ENCODE measurements at regions not wholly inside any gene's neighbourhood (a gene's known extent, or its start where the extent isn't known, plus 50 kb on each side); places are given as distances from the start of the nearest gene placed in this dataset.

- FAIRE-seq, result no peak
- no peak for DNase-seq (ENCODE audit: low read depth in 1 of 2, low spot score in 2 of 2)
- H3K14ac ChIP-seq (ENCODE audit: insufficient read length), result no peak overlapping the region
- peaks cover 14% of the 10 kb centered on the region for H3K79me1 ChIP-seq (ENCODE audit: low read depth, low read length)
- H3K4me3 ChIP-seq (ENCODE audit: extremely low read depth in 1 of 4, insufficient read depth in 2 of 4, low read depth in 3 of 4, low read length in 4 of 4), result no peak overlapping the region
- POLR2A ChIA-PET (ENCODE audit: partially characterized antibody), result interaction anchor here (0.6 kb wide), 1 partner anchor 24 kb away, joined by 3 read pairs; no protein-coding TSS in a partner anchor
- no peak overlapping the region for H3K18ac ChIP-seq (ENCODE audit: extremely low read depth, low read length)
- peaks cover 14% of the 10 kb centered on the region; the same call in 1 of the 2 replicates for H3K23me2 ChIP-seq (ENCODE audit: low read depth, low read length)
- H3K9ac ChIP-seq (replicated peaks in 1 of 4; ENCODE audit: extremely low read depth in 1 of 4, low read depth in 3 of 4, low read length in 3 of 4), result no peak overlapping the region
- CTCF ChIA-PET (ENCODE audit: partially characterized antibody), result interaction anchor here (0.7 to 4.3 kb wide), 10 partner anchors 18 to 158 kb away, joined by 3 to 32 read pairs (median 3); no protein-coding TSS in a partner anchor
- H2BK15ac ChIP-seq (ENCODE audit: low read length), result no peak overlapping the region
- 86% methylated on average over 14 of the region's 19 CpGs; no CpG with 5 or more reads in 1 of the 2 experiments for WGBS, 2 experiments (ENCODE audit: extremely low coverage in 1 of 2, insufficient coverage in 1 of 2, insufficient read length in 1 of 2, insufficient replicate concordance in 2 of 2, low coverage in 1 of 2, low lambda C conversion rate in 2 of 2, missing lambda C conversion rate in 1 of 2)
- peaks cover 17 to 56% (median 35%) of the 10 kb centered on the region in 4 experiments for H3K36me3 ChIP-seq (ENCODE audit: control insufficient read depth in 2 of 4, insufficient read depth in 4 of 4, low read length in 3 of 4)
- H2AK5ac ChIP-seq (ENCODE audit: low read depth, low read length), result no peak overlapping the region
- H3K79me2 ChIP-seq (ENCODE audit: control insufficient read depth in 1 of 2, insufficient read depth in 2 of 2, low read length in 2 of 2), result peaks cover 4 to 14% of the 10 kb centered on the region in 2 experiments; a peak in 3 of 4 replicates
- no peak overlapping the region for H2BK5ac ChIP-seq (ENCODE audit: low read depth, low read length)
- no peak overlapping the region for H4K5ac ChIP-seq (ENCODE audit: insufficient read length, low read depth, low read length)
- H3K4ac ChIP-seq (replicated peaks; ENCODE audit: insufficient read length, low read depth, low read length), result no peak overlapping the region
- H3K4me1 ChIP-seq (replicated peaks in 1 of 4; ENCODE audit: control insufficient read depth in 3 of 4, insufficient read depth in 4 of 4, low read length in 3 of 4), result no peaks in the 10 kb centered on the region
- no peak overlapping the region for H2BK120ac ChIP-seq (replicated peaks; ENCODE audit: low read depth, low read length)
- no peak overlapping the region for H3K23ac ChIP-seq (ENCODE audit: insufficient read length)
- H2AFZ ChIP-seq (ENCODE audit: low read length), result no peak overlapping the region
- H2BK12ac ChIP-seq (ENCODE audit: low read depth, low read length), result no peak overlapping the region
- H3K27ac ChIP-seq (ENCODE audit: low read depth, low read length), result no peak overlapping the region; the same call in 1 of the 2 replicates
- no peaks in the 10 kb centered on the region for H3K27me3 ChIP-seq (replicated peaks in 1 of 4; ENCODE audit: control insufficient read depth in 3 of 4, extremely low read depth in 1 of 4, insufficient read depth in 3 of 4, low read length in 3 of 4)
- no peak overlapping the region for H3K4me2 ChIP-seq (ENCODE audit: insufficient read depth in 1 of 2, low read depth in 2 of 2, low read length in 2 of 2)
- H2BK20ac ChIP-seq (ENCODE audit: low read length), result no peak overlapping the region
- peaks cover 2 to 26% of the 10 kb centered on the region in 2 experiments for H4K20me1 ChIP-seq (replicated peaks in 1 of 2; ENCODE audit: control insufficient read depth in 1 of 2, insufficient read depth in 2 of 2, low read length in 2 of 2)
- no peak overlapping the region for H4K91ac ChIP-seq (replicated peaks; ENCODE audit: insufficient read length, low read length)
- no peaks in the 10 kb centered on the region for H3K9me3 ChIP-seq (ENCODE audit: insufficient read depth in 2 of 2, low read depth in 1 of 2, low read length in 1 of 2)
- no peak overlapping the region for H3K56ac ChIP-seq (replicated peaks; ENCODE audit: insufficient read length, low read depth, low read length)
- H4K8ac ChIP-seq (ENCODE audit: extremely low read depth, insufficient read depth, low read length), result peak overlapping the region; percentile 21; the same call in 1 of the 2 replicates
- peak in 2 of 3 experiments; percentile 15 to 17; a peak in 2 of 4 replicates for TF ChIP-seq CTCF (IDR thresholded peaks at IDR 0.05; ENCODE audit: control extremely low read depth in 1 of 3, insufficient read depth in 1 of 3, low read depth in 1 of 3, low read length in 3 of 3)
- TF ChIP-seq CBX8 (IDR thresholded peaks at IDR 0.05; ENCODE audit: borderline replicate concordance, low read depth, low read length), result no peak
- TF ChIP-seq RBBP5 (IDR thresholded peaks at IDR 0.05; ENCODE audit: borderline replicate concordance, low read depth, low read length), result no peak
- peak in 1 of 2 experiments; percentile 7; a peak in 1 of 4 replicates for TF ChIP-seq RAD21 (IDR thresholded peaks at IDR 0.05 in 1 of 2, conservative IDR thresholded peaks at IDR 0.05 in 1 of 2; ENCODE audit: low read depth in 2 of 2, low read length in 2 of 2)
- TF ChIP-seq HDAC2 (IDR thresholded peaks at IDR 0.05; ENCODE audit: borderline replicate concordance in 1 of 2, low read depth in 2 of 2, low read length in 2 of 2), result no peak
- no peak for TF ChIP-seq FOSL1 (IDR thresholded peaks at IDR 0.05; ENCODE audit: insufficient read depth, low read depth, low read length)
- no peak for TF ChIP-seq CTBP2 (IDR thresholded peaks at IDR 0.05; ENCODE audit: borderline replicate concordance, insufficient read depth, insufficient read length, low read length)
Measured at GRCh38 chr17:77489239-77489892, 348.6 kb downstream of the SEC14L1 start.
